Amniotic epithelial cell (primary cell): ENCODE measurements at regions not wholly inside any gene's neighbourhood (a gene's known extent, or its start where the extent isn't known, plus 50 kb on each side); places are given as distances from the start of the nearest gene placed in this dataset.
"Not testable (repeated sequence)": the region's sequence is repeated elsewhere in the genome, so short reads cannot be mapped to it uniquely, and the experiment has no call there.

ENCODE experiments used
- DNase-seq: peaks from one replicate; pipeline ENCODE4 v3.0.0-alpha.2; 2010; ENCODE audit warnings: low read depth

DNA sequence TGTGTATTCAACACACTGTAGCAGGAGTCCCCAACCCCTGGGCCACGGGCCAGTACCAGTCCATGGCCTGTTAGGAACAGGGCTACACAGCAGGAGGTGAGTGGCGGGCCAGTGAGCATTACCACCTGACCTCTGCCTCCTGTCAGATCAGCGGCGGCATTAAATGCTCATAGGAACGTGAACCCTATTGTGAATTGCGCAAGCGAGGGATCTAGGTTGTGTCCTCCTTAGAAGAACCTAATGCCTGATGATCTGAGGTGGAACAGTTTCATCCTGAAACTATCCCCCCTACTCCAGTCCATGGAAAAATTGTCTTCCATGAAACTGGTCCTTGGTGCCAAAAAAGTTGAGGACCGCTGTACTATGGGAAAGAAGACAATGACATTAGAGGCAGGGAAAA is 386.9 kb downstream of the PREX1 start:
- DNase-seq: no peak

DNA sequence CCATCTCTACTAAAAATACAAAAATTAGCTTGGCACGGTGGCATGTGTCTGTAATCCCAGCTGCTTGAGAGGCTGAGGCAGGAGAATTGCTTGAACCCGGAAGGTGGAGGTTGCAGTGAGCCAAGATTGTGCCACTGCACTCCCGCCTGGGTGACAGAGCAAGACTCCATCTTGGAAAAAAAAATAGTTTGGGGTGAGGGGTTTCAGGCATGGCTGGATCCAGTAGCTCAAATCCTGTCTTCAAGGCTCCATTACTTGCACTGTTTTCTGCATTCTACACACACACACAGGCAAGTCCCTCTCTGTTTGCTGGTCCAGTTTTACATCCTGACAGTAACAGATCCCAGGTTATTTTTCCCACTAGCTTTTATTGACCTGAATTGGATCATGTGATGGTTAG is 387.5 kb downstream of the PREX1 start:
- not testable (repeated sequence) for DNase-seq

DNA sequence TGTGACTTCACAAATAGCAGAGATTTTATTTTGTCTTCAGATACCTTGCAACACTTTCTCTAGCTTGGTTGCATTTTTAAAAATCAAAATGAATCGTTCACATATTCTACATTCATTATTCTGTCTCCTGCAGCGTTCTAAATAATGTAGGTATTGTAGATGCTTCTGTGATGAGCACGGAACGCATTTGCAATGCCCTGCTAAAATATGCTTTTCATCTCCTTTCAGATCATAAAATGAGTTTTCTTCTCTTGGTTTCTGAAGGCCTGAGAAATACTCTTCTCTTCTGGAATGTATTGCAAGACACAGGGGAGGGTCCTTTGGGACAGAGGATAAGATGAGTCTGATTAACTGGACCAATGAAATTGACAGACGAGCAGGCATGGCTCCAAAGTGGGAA is 390.7 kb downstream of the PREX1 start:
- no peak for DNase-seq

DNA sequence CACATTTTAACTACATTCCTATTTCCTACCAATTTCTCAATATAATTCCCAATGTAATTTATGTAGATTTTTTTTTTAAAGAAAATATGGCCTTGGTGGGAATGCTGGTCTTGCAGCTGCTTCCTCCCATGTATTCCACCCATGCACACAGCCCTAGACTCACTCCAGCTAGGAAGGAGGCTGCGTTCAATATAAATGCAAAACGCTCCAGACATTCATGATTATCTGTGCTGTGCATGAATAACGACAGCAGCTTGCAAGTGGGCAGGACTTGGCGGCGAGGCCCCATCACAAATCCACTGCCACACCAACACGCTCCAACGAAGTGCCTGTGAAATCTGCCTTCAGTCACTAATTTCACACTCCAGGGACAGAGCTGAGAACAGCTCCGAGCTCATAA is 391.2 kb downstream of the PREX1 start:
- DNase-seq: not testable (repeated sequence)

DNA sequence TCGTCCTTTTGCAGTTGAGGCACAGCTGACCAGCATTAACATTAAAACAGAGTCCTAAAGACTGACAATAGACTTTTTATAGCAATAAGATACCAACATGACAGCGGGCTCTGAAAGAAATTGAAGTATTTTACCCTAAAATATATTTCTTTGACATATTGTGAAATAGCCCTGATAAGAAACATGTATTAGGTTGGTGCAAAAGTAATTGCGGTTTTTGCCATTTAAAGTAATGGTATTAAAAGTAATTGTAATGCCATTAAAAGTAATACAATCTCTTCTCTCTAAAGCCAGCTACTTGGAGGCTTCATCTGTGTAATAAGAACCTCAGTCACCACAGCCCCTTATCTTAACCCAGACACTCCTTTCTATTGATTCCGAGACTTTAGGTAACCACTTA is 394.6 kb downstream of the PREX1 start:
- DNase-seq: no peak

DNA sequence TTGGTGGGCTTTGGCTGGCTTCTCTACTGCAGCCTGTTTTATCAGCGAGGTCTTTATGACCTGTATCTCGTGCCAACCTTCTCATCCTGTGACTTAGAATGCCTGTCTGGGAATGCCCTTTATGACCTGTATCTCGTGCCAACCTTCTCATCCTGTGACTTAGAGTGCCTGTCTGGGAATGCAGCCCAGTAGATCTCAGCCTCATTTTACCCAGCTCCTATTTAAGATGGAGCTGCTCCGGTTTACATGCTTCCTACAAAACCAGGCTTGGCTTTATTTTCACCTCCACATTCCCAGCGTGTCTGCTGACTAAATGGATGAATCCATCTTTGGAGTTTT is 395.3 kb downstream of the PREX1 start:
- no peak for DNase-seq

DNA sequence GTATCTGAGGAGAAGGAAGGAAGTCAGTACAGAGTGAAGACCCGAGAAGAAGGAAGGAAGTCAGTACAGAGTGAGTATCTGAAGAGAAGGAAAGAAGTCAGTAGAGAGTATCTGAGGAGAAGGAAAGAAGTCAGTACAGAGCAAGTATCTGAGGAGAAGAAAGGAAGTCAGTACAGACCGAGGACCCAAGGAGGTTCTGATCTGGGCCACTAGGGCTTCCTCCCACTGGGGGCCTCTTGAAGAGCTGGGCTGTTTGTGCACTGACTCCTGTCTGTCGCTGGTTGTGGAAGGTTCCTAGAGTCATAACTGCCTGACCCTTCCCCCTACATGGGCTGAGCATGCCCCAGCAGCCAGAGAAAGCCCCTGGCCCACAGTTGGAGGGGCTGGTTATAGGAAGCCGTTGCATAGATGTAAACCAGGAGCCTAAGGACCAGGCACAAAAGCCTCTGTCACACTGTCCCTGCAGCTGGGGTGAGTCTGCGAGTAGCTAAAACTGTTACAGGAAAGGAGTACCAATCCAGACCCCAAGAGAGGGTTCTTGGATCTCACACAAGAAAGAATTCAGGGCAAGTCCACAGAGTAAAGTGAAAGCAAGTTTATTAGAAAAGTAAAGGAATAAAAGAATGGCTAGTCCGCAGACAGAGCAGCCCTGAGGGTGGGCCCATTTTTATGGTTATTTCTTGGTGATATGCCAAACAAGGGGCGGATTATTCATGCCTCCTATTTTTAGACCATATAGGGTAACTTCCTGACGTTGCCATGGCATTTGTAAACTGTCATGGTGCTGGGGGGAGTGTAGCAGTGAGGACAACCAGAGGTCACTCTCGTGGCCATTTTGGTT is 395.9 kb downstream of the PREX1 start:
- no peak for DNase-seq

DNA sequence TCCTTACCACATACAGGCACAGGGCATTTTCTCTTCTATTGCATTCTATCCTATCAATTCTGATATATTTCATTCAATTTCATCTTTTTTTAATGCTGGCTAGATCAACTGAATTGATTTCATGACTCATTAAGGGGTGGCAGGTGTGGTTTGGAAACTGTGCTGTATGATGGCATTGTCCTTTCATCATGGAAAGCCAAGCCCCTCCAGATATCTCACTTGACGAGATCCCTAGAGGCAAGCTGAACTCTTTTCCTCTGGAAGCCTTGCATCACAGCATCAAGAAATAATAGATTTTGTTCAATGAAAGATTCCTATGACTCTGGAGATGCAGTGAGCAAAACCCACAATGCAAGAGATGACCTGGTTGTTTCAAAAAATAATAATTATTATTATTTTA is 401.2 kb downstream of the PREX1 start:
- DNase-seq: no peak

DNA sequence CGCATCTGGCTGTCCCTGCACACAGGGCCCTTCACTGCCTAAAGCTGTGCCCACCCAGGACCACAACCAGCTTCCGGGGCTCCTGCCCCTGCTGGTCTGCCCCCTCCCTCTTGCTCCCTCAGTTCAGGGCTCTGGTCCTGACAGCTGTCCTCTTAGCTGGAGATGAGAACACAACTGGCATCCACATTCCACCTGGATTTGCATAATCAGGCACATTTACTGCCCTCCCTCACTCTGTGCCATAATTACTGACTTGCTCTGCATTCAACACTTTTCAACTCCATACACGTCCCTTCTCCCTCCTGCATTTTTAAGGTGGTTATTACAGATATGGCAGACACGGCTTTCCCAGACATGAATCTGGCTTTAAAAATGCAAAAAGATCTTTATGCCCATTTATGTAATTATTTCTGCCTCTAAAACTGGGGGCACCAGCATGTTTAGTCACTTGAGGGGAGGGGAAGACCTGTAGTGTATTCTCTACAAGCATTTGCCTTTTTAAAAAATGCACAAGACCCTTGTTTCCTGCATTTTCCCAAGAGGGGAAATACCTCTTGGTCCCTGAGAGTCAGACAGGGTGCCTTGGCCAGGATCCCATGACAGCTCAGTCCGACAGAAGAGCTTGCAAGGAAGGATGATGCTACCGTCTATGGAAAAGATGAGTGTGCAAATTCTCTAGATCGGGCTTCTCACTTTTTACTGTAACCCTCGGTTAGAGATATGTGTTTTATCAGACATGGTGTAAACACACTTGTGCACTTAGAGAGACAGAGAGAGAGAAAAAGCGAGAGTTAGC is 401.8 kb downstream of the PREX1 start:
- no peak for DNase-seq

DNA sequence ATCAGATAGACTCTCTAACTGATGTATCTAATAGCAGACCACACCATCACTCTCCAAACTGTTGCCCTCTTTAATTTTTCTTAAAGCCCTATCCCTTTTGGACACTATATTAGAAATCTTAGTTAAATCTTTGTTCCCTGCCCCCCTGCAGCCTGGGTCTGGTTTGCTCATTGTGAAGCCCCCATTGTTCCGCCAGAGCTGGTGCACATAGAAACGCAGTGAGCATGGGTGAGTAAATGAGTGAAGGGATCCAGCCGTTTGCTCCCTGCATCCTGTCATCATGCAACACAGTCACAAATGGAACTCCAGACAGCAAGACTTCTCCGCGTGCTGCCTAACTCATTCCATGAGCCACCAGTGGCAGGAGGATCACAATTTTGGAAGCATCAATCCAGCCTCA is 402.5 kb downstream of the PREX1 start:
- no peak for DNase-seq

DNA sequence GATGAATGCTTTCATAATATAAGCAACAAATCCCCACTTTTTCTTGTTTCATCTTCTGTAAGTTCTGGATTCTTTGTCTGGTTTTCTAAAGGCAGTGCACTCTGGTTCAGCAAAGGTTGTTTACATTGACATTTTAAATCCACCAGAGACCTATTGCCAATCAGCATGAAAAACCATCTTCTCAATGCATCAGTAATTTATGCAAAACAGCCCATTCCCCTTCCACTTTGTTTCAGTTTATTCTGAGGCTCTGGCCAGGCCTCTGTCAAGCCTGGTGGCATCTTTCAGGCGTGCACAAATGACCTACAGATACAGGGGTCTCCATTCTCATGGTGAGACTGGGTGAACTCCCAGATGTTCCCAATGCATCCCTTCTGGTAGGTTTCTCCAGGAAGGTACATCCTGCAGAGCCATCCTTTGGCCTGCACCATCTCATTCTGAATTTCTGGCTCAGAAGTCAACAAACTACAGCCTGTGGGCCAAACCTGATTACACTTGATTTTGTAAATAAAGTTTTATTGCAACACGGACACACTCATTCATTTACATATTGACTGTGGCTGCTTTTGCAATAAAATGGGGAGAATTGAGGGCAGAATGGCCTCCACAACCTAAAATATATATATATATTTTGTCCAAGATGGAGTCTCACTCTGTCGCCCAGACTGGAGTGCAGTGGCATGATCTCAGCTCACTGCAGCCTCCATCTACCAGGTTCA is 405.4 kb downstream of the PREX1 start:
- DNase-seq: no peak

DNA sequence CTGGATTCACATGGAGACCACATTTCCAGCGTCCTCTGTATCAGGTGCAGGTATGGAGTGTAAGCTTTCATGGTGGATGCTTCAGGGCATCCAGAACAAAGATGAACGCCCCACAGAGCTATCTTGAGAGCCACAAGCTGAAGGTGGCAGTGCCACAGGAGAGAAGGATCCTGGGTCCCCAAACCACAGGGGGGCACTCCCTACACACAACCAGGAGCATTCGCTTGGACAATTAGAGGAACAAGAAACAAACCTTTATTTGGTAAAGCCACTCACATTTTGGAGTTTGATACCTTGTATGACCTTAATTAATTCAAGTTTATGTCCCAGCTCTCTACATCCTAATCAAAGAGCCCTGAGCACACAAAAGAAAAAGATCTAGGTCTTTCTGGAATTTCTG is 406.3 kb downstream of the PREX1 start:
- DNase-seq: no peak

DNA sequence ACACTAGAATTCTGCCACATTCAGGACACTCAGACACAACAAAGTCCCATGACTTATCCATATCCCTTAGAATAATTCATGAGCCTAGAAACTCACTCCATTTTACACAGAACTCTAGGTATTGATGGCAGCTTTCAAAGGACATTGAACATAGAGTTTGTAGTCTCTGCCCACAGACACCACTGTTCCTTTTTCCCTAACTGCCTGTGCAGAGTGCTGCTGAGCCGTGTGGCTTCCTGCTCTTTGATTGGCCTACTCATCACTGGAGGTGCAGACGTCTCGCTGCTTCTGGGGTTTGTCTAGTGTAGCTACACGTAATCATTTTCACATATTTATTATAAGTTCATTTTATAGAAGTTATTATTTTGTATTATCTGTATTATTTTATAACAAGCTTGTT is 407.6 kb downstream of the PREX1 start:
- no peak for DNase-seq

DNA sequence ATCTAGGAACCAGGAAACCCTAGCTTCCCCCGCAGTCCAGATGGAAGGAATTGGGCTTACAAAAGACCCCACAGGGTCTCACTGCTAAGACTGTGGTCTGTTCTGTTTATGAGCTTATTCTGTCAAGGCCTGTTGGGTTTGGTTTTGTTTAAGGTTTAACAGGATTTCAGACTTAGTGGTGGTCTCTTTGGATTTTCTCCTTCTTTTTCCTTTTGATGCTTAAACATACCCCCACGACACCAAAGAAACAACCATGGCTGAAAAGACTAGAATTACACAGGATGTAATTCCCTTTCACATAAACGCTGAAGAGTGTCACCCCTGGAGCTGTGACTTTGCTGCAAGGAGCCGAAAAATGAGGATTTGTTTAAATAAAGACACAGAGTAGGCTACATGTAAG is 408.6 kb downstream of the PREX1 start:
- no peak for DNase-seq

DNA sequence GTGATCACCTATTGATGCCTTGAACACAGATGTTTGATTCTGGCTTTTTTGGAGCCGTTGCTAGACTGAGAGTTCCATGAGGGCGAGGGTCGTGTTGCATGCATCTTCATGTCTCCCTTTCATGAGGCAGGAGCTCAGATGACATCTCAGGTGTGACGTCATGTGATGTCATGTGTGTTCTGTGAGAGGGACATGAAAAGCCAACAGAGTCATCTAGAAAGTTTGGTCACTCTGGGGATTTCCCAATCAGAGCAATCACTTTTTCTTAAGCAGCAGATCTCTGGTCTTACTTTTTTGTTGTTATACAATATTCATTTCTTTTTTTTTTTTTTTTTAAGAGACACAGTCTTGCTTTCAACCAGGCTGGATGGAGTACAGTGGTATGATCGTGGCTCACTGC is 411.8 kb downstream of the PREX1 start:
- DNase-seq: no peak

DNA sequence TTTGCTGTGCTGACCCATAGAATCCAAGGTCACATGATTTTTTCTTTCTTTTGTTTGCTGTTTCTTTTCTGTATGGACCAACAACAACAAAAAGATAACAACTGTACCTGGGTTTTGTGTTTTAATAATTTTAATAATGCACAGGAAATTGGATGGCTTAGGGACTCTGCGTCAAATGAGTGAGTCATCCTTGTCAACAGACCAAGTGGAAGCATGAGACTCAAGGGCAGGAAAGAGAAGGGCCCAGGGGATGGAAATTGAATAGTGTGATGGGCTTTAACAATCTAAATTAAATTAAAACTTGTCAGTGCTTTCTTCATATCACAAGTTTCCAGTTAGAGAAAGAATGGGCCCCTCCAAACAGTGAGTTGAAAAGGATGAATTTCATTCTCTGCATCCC is 413.0 kb downstream of the PREX1 start:
- DNase-seq: no peak

DNA sequence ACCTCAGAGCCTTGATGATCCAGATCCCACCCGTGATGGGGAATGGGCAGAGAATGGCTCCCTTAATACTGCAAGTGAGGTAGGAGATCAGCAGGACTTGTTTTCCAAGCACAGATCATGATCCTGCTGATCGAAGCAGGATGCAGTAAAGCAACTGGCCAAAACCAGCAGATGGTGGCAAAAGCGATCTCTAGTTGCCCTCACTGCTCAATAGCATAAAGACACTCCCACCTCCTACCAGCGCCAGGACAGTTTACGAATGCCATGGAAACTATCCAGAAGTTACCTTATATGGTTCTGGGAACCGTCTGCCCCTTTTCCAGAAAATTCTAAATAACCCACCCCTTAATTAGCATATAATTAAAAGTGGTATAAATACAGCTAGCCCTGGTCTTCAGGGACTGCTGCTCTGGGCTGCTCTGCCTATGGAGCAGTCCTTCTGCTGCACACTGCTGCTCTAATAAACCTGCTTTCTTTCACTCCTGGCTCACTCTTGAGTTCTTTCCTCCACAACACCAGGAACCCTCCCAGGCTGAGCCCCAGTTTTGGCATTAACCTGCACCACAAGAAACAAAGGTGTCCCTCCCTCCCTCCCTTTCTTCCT is 415.8 kb downstream of the PREX1 start:
- no peak for DNase-seq

DNA sequence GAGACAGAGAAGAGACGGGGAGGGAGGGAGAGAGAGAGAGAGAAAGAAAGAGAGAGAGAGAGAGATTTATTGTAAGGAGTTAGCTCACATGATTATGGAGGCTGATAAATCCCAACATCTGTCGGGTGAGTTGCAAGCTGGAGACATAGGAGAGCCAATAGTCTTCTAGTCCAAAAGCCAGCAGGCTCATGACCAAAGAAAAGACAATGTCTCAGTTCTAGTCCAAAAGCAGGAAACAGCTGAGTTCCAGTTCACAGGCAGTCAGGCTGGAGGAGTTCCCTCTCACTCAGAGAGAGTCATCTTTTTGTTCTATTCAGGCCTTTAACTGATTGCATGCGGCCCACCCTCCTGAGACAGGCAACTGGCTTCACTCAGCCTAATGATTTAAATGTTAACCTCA is 416.6 kb downstream of the PREX1 start:
- DNase-seq: no peak

DNA sequence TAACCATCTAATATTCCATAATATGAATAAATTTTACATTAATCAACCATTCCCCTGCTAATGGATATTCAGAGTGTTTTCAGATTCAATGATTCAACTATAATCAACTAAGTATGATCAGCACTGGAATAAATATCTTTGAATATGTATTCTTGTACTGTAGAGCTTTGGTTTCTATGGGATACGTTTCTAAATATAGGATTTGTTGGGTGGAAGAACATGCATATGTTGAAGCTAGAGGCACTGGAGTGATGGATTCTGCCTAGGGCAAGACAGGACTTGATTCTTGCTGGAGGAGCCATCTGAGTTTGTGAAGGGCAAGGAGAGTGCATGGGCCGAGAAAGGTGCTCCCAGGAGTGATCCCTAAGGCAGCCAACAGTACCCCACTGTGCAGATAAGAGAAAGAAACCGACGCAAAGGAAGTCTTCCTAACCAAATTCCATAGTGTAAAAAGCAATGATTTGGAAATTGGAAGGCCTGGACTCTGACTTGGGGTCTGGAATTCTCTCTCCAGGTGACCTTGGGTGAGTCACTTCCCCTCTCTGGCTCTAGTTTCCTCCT is 418.7 kb downstream of the PREX1 start:
- DNase-seq: no peak

DNA sequence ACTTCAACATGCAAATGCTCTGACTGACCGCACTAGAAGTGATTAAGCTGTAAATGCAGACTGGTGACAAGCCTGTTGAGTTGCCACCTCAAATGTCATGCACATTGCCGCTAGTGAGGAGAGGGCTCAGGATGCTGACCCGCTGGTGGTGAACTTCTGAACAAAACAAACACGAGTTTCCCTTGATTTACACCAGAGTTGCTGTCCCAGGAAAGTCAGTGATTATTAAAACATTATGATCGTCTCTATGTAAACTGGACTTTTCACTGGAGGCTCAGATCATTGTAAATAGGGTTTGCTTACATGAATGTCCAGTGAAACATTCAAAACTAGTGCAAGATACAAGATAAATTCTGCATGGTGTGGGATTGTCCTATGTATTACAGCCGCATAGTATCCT is 420.1 kb downstream of the PREX1 start:
- DNase-seq: no peak

DNA sequence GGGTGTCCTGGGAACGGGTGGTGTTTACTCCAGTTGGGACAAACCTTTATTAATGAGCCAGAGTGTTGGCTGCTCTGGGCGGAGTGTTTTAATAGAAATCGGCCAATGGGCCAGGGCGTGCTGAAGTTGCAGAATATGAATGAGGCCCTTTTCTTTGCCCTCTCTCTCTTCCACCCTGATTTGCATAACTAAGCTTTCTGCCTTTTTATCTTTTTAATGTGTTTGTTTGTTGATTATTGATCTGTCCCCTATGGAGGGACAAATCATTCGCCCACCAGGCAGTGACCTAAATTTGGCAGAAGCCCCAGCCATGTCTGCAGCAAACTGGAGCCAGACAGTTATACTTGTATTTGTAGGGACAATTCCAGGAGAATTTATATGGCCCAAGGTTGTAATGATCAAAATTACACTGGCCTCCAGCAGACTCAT is 420.9 kb downstream of the PREX1 start:
- no peak for DNase-seq

DNA sequence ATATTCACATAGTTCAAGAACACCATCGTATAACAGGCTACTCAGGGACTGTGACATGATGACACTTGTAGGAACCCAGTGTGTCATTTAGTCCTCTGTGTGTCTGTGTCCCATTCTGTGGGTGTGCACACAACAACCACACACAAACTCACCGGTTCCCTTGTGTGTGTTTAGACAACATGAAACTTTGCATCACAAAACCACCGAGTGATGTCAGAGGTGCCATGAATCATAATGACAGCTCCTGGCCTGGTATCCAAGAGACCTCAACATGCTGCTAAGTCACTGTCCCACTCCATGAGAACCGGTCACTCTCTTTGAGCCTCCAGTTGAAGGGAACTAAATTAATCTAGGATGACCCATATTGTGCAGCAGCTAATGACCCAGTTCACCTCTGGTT is 421.3 kb downstream of the PREX1 start:
- DNase-seq: no peak
